Erythroblast (primary cell): ENCODE measurements at regions not wholly inside any gene's neighbourhood (a gene's known extent, or its start where the extent isn't known, plus 50 kb on each side); places are given as distances from the start of the nearest gene placed in this dataset.

ENCODE experiments used
- GATA1 ChIP-seq: IDR thresholded peaks from 2 replicates; pipeline ENCODE4 v1.6.1; 2011; ENCODE audit warnings: low read depth, mild to moderate bottlenecking, control low read depth, low read length, moderate library complexity
- POLR2A ChIP-seq: IDR thresholded peaks from 2 replicates; pipeline ENCODE4 v1.6.1; 2011; ENCODE audit warnings: mild to moderate bottlenecking, low read length

- TF ChIP-seq POLR2A (no peak), GATA1 (no peak)
Measured at GRCh38 chr7:69204943-69205342, 393.3 kb upstream of the AUTS2 start.
